ENCODE measurements at regions not wholly inside any gene's neighbourhood (a gene's known extent, or its start where the extent isn't known, plus 50 kb on each side); places are given as distances from the start of the nearest gene placed in this dataset.

- TF ChIP-seq POLR2AphosphoS5 (IDR thresholded peaks at IDR 0.05) (no peak), CTCF (IDR thresholded peaks at IDR 0.05) (no peak), POLR2A (IDR thresholded peaks at IDR 0.05) (no peak), EP300 (IDR thresholded peaks at IDR 0.05) (no peak)
Measured at GRCh38 chr18:25881149-25881548, 209.3 kb downstream of the SS18 start.
